H1 (cell line): ENCODE measurements at regions not wholly inside any gene's neighbourhood (a gene's known extent, or its start where the extent isn't known, plus 50 kb on each side); places are given as distances from the start of the nearest gene placed in this dataset.

Experiments
- ASH2L ChIP-seq: fragments of 200-600, 300-600 bp; sonication (generic); IDR thresholded peaks from one replicate; pipeline ENCODE4 v1.7.1; 2017; ENCODE audit warnings: low read length
- EP300 ChIP-seq, 2 experiments: IDR thresholded peaks; 1 replicate in 1 of 2; 2 replicates in 1 of 2; pipeline ENCODE4 v1.6.1; 2011 to 2012; ENCODE audit warnings: low read depth in 2 of 2, low read length in 2 of 2, mild to moderate bottlenecking in 2 of 2, borderline replicate concordance in 1 of 2, inconsistent platforms in 1 of 2, moderate library complexity in 1 of 2
- JUN ChIP-seq: IDR thresholded peaks from 2 replicates; pipeline ENCODE4 v1.6.1; 2011; ENCODE audit warnings: low read depth, mild to moderate bottlenecking, improper control_type of control experiment, low read length
- POLR2A ChIP-seq, 2 experiments: IDR thresholded peaks; 1 replicate in 1 of 2; 2 replicates in 1 of 2; pipeline ENCODE4 v1.6.1; 2011; ENCODE audit warnings: low read depth in 2 of 2, low read length in 2 of 2, mild to moderate bottlenecking in 2 of 2; ENCODE audit errors: control extremely low read depth in 1 of 2
- RAD21 ChIP-seq, 2 experiments: IDR thresholded peaks in 1 of 2; conservative IDR thresholded peaks in 1 of 2; 2 replicates each; pipeline ENCODE4 v1.6.1; 2011; ENCODE audit warnings: low read depth in 2 of 2, low read length in 2 of 2, improper control_type of control experiment in 1 of 2, inconsistent platforms in 1 of 2, mild to moderate bottlenecking in 1 of 2, moderate library complexity in 1 of 2
- SIX5 ChIP-seq: IDR thresholded peaks from 2 replicates; pipeline ENCODE4 v1.6.1; 2011; ENCODE audit warnings: mild to moderate bottlenecking, low read depth, low read length
- TAF1 ChIP-seq: IDR thresholded peaks from 2 replicates; pipeline ENCODE4 v1.6.1; 2011; ENCODE audit warnings: mild to moderate bottlenecking, low read depth, low read length
- ZNF274 ChIP-seq: IDR thresholded peaks from 2 replicates; pipeline ENCODE4 v1.7.0; 2012; ENCODE audit warnings: low read length, borderline replicate concordance; ENCODE audit errors: extremely low read depth
- TF ChIP-seq, protein P1 (sequence below), 3 experiments: IDR thresholded peaks; 1 replicate in 2 of 3; 2 replicates in 1 of 3; pipeline versions ENCODE4 v1.5.1 to v1.6.1; 2011; ENCODE audit warnings: low read length in 3 of 3, mild to moderate bottlenecking in 3 of 3, inconsistent platforms in 2 of 3, low read depth in 1 of 3, moderate library complexity in 1 of 3; ENCODE audit not compliant: insufficient read depth in 1 of 3; ENCODE audit errors: control extremely low read depth in 1 of 3
- TF ChIP-seq, protein P2 (sequence below): IDR thresholded peaks from 2 replicates; pipeline ENCODE4 v1.6.1; 2012; ENCODE audit warnings: inconsistent platforms

DNA sequence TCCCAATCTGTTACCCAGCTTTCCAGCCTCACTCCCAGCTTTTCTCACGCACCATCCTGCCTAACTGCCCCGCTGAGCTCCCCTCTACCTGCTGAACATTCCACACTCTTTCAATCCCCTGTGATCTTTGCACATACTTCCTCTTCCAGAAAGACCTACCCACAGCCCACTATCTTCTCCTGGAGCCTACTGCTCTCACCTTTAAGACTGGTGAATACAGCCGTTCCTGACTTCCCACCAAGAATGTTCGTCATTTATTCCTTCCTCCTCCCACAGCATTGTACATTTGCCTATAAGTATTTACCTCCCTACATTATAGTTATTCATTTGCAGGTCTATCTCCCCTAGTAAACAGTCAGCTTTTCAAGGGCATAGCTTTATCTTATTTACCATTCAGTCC, 61.9 kb upstream of the MBOAT1 start:
- TF ChIP-seq ZNF274 (no peak), ASH2L (no peak), JUN (no peak), POLR2A (IDR thresholded peaks at IDR 0.05; ENCODE audit: control extremely low read depth in 1 of 2, low read depth in 2 of 2, low read length in 2 of 2) (no peak), TAF1 (no peak), RAD21 (IDR thresholded peaks at IDR 0.05 in 1 of 2, conservative IDR thresholded peaks at IDR 0.05 in 1 of 2; ENCODE audit: low read depth in 2 of 2, low read length in 2 of 2) (no peak), EP300 (IDR thresholded peaks at IDR 0.05; ENCODE audit: borderline replicate concordance in 1 of 2, low read depth in 2 of 2, low read length in 2 of 2) (no peak), SIX5 (no peak)
- TF ChIP-seq, protein P1, sequence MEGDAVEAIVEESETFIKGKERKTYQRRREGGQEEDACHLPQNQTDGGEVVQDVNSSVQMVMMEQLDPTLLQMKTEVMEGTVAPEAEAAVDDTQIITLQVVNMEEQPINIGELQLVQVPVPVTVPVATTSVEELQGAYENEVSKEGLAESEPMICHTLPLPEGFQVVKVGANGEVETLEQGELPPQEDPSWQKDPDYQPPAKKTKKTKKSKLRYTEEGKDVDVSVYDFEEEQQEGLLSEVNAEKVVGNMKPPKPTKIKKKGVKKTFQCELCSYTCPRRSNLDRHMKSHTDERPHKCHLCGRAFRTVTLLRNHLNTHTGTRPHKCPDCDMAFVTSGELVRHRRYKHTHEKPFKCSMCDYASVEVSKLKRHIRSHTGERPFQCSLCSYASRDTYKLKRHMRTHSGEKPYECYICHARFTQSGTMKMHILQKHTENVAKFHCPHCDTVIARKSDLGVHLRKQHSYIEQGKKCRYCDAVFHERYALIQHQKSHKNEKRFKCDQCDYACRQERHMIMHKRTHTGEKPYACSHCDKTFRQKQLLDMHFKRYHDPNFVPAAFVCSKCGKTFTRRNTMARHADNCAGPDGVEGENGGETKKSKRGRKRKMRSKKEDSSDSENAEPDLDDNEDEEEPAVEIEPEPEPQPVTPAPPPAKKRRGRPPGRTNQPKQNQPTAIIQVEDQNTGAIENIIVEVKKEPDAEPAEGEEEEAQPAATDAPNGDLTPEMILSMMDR (IDR thresholded peaks at IDR 0.05; ENCODE audit: control extremely low read depth in 1 of 3, insufficient read depth in 1 of 3, low read depth in 1 of 3, low read length in 3 of 3): no peak
- TF ChIP-seq, protein P2, sequence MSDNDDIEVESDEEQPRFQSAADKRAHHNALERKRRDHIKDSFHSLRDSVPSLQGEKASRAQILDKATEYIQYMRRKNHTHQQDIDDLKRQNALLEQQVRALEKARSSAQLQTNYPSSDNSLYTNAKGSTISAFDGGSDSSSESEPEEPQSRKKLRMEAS: no peak
